Upper lobe of left lung (tissue), 6 donors: ENCODE measurements at regions not wholly inside any gene's neighbourhood (a gene's known extent, or its start where the extent isn't known, plus 50 kb on each side); places are given as distances from the start of the nearest gene placed in this dataset.
A peak's percentile ranks its signal among the peaks of the same experiment; 100 is the strongest.
"Not testable (repeated sequence)": the region's sequence is repeated elsewhere in the genome, so short reads cannot be mapped to it uniquely, and the experiment has no call there.

Source experiments
- ATAC-seq, 2 donors: fragments of 200-7000 bp; cut with Tn5 transposase; one replicate each; pipeline ENCODE4 v1.9.1; 2022; ENCODE audit warnings: mild to moderate bottlenecking in 2 of 2, moderate library complexity in 2 of 2; ENCODE audit not compliant: low FRiP score in 2 of 2
- DNase-seq, 2 donors: peaks; one replicate each; pipeline ENCODE4 v3.0.0-alpha.2; 2019 to 2020
- H3K27ac ChIP-seq, 4 donors: fragments of 200-600 bp; sonication (generic); one replicate each; pipeline ENCODE4 v1.5.1; 2016 to 2019
- H3K27me3 ChIP-seq, 4 donors: fragments of 200-600 bp; sonication (generic); one replicate each; pipeline ENCODE4 v1.5.1; 2017 to 2019
- H3K36me3 ChIP-seq, 4 donors: fragments of 200-600 bp; sonication (generic); one replicate each; pipeline ENCODE4 v1.5.1; 2016 to 2019
- H3K4me1 ChIP-seq, 4 donors: fragments of 200-600 bp; sonication (generic); one replicate each; pipeline ENCODE4 v1.5.1; 2018 to 2019
- H3K4me3 ChIP-seq, 4 donors: fragments of 200-600 bp; sonication (generic); one replicate each; pipeline ENCODE4 v1.5.1; 2017 to 2019; ENCODE audit warnings: mild to moderate bottlenecking in 2 of 4, moderate library complexity in 1 of 4
- H3K9me3 ChIP-seq, 4 donors: fragments of 200-600 bp; sonication (generic); one replicate each; pipeline ENCODE4 v1.5.1; 2018 to 2019
- EP300 ChIP-seq, 4 donors: sonication (generic); formaldehyde crosslinking; IDR thresholded peaks; one replicate each; pipeline ENCODE4 v1.5.1; 2017; ENCODE audit warnings: antibody characterized with exemption in 4 of 4, control low read depth in 2 of 4
- POLR2A ChIP-seq, 4 donors: fragments of 450-650 bp; IDR thresholded peaks; one replicate each; pipeline ENCODE4 v1.5.1; 2016 to 2017; ENCODE audit warnings: antibody characterized with exemption in 4 of 4, mild to moderate bottlenecking in 2 of 4
- POLR2AphosphoS5 ChIP-seq, 2 donors: sonication (generic); formaldehyde crosslinking; IDR thresholded peaks; one replicate each; pipeline ENCODE4 v1.5.1; 2017; ENCODE audit warnings: antibody characterized with exemption in 2 of 2
- WGBS, 2 donors: methylation state at CpG; one replicate each; pipeline ENCODE4 v1.1.5; 2017 to 2018; 5-methylcytosine and 5-hydroxymethylcytosine counted together
- TF ChIP-seq, protein P1 (sequence below), 6 experiments: fragments of 450-650 bp in 4 of 6; fragments of 200-600 bp in 2 of 6; sonication (generic) in 2 of 6; IDR thresholded peaks; one replicate each; pipeline ENCODE4 v1.5.1; 2016 to 2019; ENCODE audit warnings: antibody characterized with exemption in 6 of 6
- donor health status: DM: no; HTN: no; CAD: no; lungs with moderate emphysema.
- donor health status: DM: no; HTN: yes; CAD: no; lungs with severe emphysema.

DNA sequence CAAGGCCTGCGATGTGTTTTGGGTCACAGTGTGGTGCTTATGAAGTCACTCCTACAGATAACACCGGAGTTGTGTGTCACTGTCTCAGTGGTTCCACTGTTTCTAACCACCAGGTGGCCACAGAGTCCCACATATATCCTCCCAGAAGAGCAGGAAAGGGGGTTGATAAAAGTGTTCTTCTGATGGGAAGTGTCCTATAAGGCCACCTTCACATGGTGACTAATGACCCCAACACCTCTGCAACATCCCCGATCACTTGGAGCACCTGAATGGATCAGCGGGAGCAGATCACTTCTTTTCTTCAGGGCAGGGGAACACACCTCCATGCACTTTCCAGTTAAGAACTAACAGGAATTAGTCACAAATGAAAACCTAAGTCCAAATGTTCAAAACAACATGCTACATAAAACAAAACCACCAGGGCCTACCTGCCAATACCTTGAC, 111.5 kb downstream of the PPIAL4G start:
- ATAC-seq (peak; percentile 87 to 93), DNase-seq (peak in 1 of 2 donors; percentile 72)
- WGBS, 2 donors = 3 to 16% methylated on average over 4 of the region's 4 CpGs

DNA sequence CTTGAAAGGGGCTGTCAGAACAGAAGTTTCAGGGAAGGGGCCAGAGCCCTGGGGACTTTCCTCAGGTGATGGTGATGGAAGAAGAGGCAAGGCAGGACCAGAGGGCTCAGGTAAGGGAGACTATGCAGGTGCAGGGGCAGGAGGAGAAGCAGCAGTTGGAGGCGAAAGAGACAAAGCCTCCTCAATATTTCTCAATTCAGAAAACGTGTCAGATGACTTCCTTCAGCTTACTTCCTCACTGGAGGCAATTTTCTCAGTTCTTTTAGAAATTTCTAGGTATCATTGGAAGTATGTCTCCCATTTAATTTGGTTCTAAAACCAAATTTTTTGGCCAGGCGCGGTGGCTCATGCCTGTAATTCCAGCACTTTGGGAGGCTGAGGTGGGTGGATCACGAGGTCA, 112.4 kb downstream of the PPIAL4G start:
- H3K9me3 ChIP-seq, ATAC-seq, H3K27ac ChIP-seq, H3K36me3 ChIP-seq, H3K4me1 ChIP-seq, DNase-seq, H3K27me3 ChIP-seq, H3K4me3 ChIP-seq: not testable (repeated sequence)
- 64 to 70% methylated on average over 5 of the region's 5 CpGs for WGBS, 2 donors

More for the DNA sequence above, 111.5 kb downstream of the PPIAL4G start:
- not testable (repeated sequence) for H3K4me3 ChIP-seq, H3K36me3 ChIP-seq, H3K27ac ChIP-seq, H3K27me3 ChIP-seq, H3K9me3 ChIP-seq, H3K4me1 ChIP-seq
- TF ChIP-seq, protein P1, sequence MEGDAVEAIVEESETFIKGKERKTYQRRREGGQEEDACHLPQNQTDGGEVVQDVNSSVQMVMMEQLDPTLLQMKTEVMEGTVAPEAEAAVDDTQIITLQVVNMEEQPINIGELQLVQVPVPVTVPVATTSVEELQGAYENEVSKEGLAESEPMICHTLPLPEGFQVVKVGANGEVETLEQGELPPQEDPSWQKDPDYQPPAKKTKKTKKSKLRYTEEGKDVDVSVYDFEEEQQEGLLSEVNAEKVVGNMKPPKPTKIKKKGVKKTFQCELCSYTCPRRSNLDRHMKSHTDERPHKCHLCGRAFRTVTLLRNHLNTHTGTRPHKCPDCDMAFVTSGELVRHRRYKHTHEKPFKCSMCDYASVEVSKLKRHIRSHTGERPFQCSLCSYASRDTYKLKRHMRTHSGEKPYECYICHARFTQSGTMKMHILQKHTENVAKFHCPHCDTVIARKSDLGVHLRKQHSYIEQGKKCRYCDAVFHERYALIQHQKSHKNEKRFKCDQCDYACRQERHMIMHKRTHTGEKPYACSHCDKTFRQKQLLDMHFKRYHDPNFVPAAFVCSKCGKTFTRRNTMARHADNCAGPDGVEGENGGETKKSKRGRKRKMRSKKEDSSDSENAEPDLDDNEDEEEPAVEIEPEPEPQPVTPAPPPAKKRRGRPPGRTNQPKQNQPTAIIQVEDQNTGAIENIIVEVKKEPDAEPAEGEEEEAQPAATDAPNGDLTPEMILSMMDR (IDR thresholded peaks at IDR 0.05) = peak; percentile 48 to 83 (median 76)

- Histone ChIP-seq H3K36me3 (no peaks in the 10 kb centered on the region), H3K9me3 (no peaks in the 10 kb centered on the region), H3K27ac (no peak overlapping the region), H3K4me1 (peaks cover 0 to 7% (median 1%) of the 10 kb centered on the region in 4 donors), H3K27me3 (peaks cover 0 to 3% (median 0%) of the 10 kb centered on the region in 4 donors), H3K4me3 (no peak overlapping the region)
- ATAC-seq = no peak
- 83 to 86% methylated on average over 3 of the region's 3 CpGs for WGBS, 2 donors
- TF ChIP-seq EP300 (IDR thresholded peaks at IDR 0.05) (no peak), POLR2AphosphoS5 (IDR thresholded peaks at IDR 0.05) (no peak)
- TF ChIP-seq, protein P1 (IDR thresholded peaks at IDR 0.05) = no peak
- no peak for DNase-seq
These were observed 115.5 kb downstream of the PPIAL4G start for GRCh38 chr1:148367596-148367995.

- 70 to 71% methylated on average over 5 of the region's 5 CpGs for WGBS, 2 donors
- H3K4me1 ChIP-seq = peaks cover 7 to 16% (median 12%) of the 10 kb centered on the region in 4 donors
- not testable (repeated sequence) for H3K9me3 ChIP-seq, ATAC-seq, DNase-seq, H3K27ac ChIP-seq, H3K27me3 ChIP-seq, H3K36me3 ChIP-seq, H3K4me3 ChIP-seq
These were observed 116.9 kb downstream of the PPIAL4G start for GRCh38 chr1:148366136-148366753.

GRCh38 chr1:148365151-148365550, 118.0 kb downstream of the PPIAL4G start:
- H3K27ac ChIP-seq, DNase-seq, ATAC-seq, H3K9me3 ChIP-seq, H3K4me3 ChIP-seq, H3K27me3 ChIP-seq, H3K36me3 ChIP-seq: not testable (repeated sequence)
- 77 to 81% methylated on average over 2 of the region's 2 CpGs for WGBS, 2 donors
- peaks cover 9 to 19% (median 14%) of the 10 kb centered on the region in 4 donors for H3K4me1 ChIP-seq

DNA sequence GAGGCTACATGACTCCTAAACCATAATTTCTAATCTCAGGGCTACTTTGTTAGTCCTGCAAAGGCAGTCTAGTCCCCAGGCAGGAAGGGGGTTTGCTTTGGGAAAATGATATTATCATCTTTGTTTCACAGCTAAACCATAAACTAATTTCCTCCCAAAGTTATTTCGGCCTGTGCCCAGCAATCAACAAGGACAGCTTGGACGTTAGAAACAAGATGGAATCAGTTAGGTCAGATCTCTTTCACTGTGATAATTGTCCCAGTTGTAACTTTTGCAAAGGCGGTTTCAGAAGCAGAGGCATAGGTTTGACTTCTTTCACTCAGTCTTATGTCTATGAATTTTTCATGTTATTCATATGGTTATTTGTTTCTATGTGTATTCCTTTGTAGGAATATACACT, 119.1 kb downstream of the PPIAL4G start:
- not testable (repeated sequence) for ATAC-seq, H3K36me3 ChIP-seq, H3K4me3 ChIP-seq, H3K27ac ChIP-seq, DNase-seq, H3K27me3 ChIP-seq, H3K9me3 ChIP-seq
- peaks cover 9 to 19% (median 14%) of the 10 kb centered on the region in 4 donors for H3K4me1 ChIP-seq
- 80 to 87% methylated on average over 3 of the region's 3 CpGs for WGBS, 2 donors

DNA sequence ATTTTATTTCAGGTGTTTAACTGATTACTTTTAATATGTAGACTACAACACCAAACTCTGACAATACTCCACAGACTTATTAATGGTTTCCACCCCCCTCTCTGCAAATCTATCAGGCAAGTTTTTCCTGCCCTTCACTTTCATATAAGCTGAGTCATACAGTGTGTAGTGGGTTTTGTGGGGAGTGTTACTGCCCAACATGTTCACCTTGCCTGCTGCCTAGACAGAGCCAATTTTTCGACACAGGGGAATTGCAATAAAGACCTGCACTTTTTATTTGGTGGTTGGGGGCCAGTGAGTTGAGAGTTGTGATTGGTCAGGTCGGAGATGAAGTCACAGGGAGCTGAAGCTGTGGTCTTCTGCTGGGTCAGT, 119.7 kb downstream of the PPIAL4G start:
- ATAC-seq (no peak), DNase-seq (no peak)
- H3K9me3 ChIP-seq = no peaks in the 10 kb centered on the region
- peaks cover 0 to 9% (median 0%) of the 10 kb centered on the region in 4 donors for H3K27me3 ChIP-seq
- 82 to 87% methylated on average over 2 of the region's 2 CpGs for WGBS, 2 donors
- TF ChIP-seq, protein P1 (IDR thresholded peaks at IDR 0.05) = no peak
- TF ChIP-seq POLR2A (IDR thresholded peaks at IDR 0.05) (no peak), POLR2AphosphoS5 (IDR thresholded peaks at IDR 0.05) (no peak), EP300 (IDR thresholded peaks at IDR 0.05) (no peak)
- H3K4me1 ChIP-seq = peaks cover 9 to 19% (median 14%) of the 10 kb centered on the region in 4 donors
- no peaks in the 10 kb centered on the region for H3K36me3 ChIP-seq
- no peak overlapping the region for H3K27ac ChIP-seq
- no peak overlapping the region for H3K4me3 ChIP-seq
